Loucy (cell line): ENCODE measurements at regions not wholly inside any gene's neighbourhood (a gene's known extent, or its start where the extent isn't known, plus 50 kb on each side); places are given as distances from the start of the nearest gene placed in this dataset.

ENCODE experiments used
- EZH2phosphoT487 ChIP-seq: fragments of 200-600 bp; IDR thresholded peaks from 2 replicates; pipeline ENCODE4 v1.6.1; 2018; ENCODE audit warnings: antibody characterized with exemption, mild to moderate bottlenecking, moderate library complexity, borderline replicate concordance
- TF ChIP-seq, protein P1 (sequence below): fragments of 200-600 bp; sonication (generic); conservative IDR thresholded peaks from 2 replicates; pipeline ENCODE4 v1.5.1; 2014; ENCODE audit warnings: mild to moderate bottlenecking, antibody characterized with exemption, low read length

- TF ChIP-seq, protein P1, sequence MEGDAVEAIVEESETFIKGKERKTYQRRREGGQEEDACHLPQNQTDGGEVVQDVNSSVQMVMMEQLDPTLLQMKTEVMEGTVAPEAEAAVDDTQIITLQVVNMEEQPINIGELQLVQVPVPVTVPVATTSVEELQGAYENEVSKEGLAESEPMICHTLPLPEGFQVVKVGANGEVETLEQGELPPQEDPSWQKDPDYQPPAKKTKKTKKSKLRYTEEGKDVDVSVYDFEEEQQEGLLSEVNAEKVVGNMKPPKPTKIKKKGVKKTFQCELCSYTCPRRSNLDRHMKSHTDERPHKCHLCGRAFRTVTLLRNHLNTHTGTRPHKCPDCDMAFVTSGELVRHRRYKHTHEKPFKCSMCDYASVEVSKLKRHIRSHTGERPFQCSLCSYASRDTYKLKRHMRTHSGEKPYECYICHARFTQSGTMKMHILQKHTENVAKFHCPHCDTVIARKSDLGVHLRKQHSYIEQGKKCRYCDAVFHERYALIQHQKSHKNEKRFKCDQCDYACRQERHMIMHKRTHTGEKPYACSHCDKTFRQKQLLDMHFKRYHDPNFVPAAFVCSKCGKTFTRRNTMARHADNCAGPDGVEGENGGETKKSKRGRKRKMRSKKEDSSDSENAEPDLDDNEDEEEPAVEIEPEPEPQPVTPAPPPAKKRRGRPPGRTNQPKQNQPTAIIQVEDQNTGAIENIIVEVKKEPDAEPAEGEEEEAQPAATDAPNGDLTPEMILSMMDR: no peak
- TF ChIP-seq EZH2phosphoT487: no peak
Observed at GRCh38 chrX:138908577-138908976, 197.1 kb upstream of the FGF13 start.
